GM23338 (cell line): ENCODE measurements at regions not wholly inside any gene's neighbourhood (a gene's known extent, or its start where the extent isn't known, plus 50 kb on each side); places are given as distances from the start of the nearest gene placed in this dataset.

Experiments used
- ATAC-seq: fragments of 200-7000 bp; cut with Tn5 transposase; 3 replicates; pipeline ENCODE4 v1.9.1; 2020
- DNase-seq: peaks from one replicate; pipeline ENCODE4 v3.0.0-alpha.2; 2015; ENCODE audit warnings: low spot score
- H2AFZ ChIP-seq: fragments of 200-600 bp; sonication (generic); 2 replicates; pipeline ENCODE4 v1.8.0; 2016; ENCODE audit warnings: antibody characterized with exemption, mild to moderate bottlenecking, moderate library complexity
- H3F3A ChIP-seq: fragments of 200-600 bp; sonication (generic); replicated peaks from 2 replicates; pipeline ENCODE4 v1.8.0; 2017; ENCODE audit warnings: antibody characterized with exemption, mixed run types, low read depth
- H3K27ac ChIP-seq: fragments of 200-600 bp; sonication (generic); 2 replicates; pipeline ENCODE4 v1.6.1; 2016; ENCODE audit warnings: low read depth
- H3K27me3 ChIP-seq: fragments of 200-600 bp; sonication (generic); 2 replicates; pipeline ENCODE4 v1.8.0; 2016; ENCODE audit warnings: mild to moderate bottlenecking, mixed run types, moderate library complexity; ENCODE audit not compliant: insufficient read depth
- H3K36me3 ChIP-seq: fragments of 200-600 bp; sonication (generic); 2 replicates; pipeline ENCODE4 v1.8.0; 2016; ENCODE audit warnings: mild to moderate bottlenecking; ENCODE audit not compliant: insufficient read depth
- H3K4me1 ChIP-seq: fragments of 200-600 bp; sonication (generic); 2 replicates; pipeline ENCODE4 v1.8.0; 2016; ENCODE audit warnings: mild to moderate bottlenecking, moderate library complexity; ENCODE audit not compliant: insufficient read depth
- H3K4me2 ChIP-seq: fragments of 200-600 bp; sonication (generic); 2 replicates; pipeline ENCODE4 v1.7.1; 2017; ENCODE audit warnings: mixed run types
- H3K4me3 ChIP-seq: fragments of 200-600 bp; sonication (generic); 2 replicates; pipeline ENCODE4 v1.6.1; 2016; ENCODE audit warnings: mixed run types
- H3K79me2 ChIP-seq: fragments of 200-600 bp; sonication (generic); replicated peaks from 2 replicates; pipeline ENCODE4 v1.8.0; 2017; ENCODE audit warnings: mild to moderate bottlenecking; ENCODE audit not compliant: insufficient read depth
- H3K9me2 ChIP-seq: fragments of 200-600 bp; sonication (generic); 2 replicates; pipeline ENCODE4 v1.8.0; 2017; ENCODE audit not compliant: insufficient read depth
- H4K20me1 ChIP-seq: fragments of 200-600 bp; sonication (generic); replicated peaks from 2 replicates; pipeline ENCODE4 v1.8.0; 2017; ENCODE audit warnings: mild to moderate bottlenecking; ENCODE audit not compliant: insufficient read depth
- H3K27ac Mint-ChIP-seq: 2 replicates; pipeline ENCODE4 v1.8.0; 2020; ENCODE audit warnings: inconsistent platforms, mild to moderate bottlenecking, moderate library complexity, mixed read lengths
- H3K27me3 Mint-ChIP-seq: 3 replicates; pipeline ENCODE4 v1.8.0; 2022; ENCODE audit warnings: low read depth, mild to moderate bottlenecking, moderate library complexity, mixed read lengths, inconsistent platforms; ENCODE audit not compliant: insufficient read depth, poor library complexity
- H3K36me3 Mint-ChIP-seq: 3 replicates; pipeline ENCODE4 v1.8.0; 2021; ENCODE audit warnings: low read depth, mild to moderate bottlenecking, inconsistent platforms, moderate library complexity, mixed read lengths
- H3K4me1 Mint-ChIP-seq: 3 replicates; pipeline ENCODE4 v1.8.0; 2020; ENCODE audit warnings: mild to moderate bottlenecking, inconsistent platforms, mixed read lengths
- H3K4me3 Mint-ChIP-seq: 3 replicates; pipeline ENCODE4 v1.8.0; 2021; ENCODE audit warnings: moderate library complexity, mild to moderate bottlenecking, inconsistent platforms, mixed read lengths
- H3K9me3 Mint-ChIP-seq: 3 replicates; pipeline ENCODE4 v1.8.0; 2020; ENCODE audit warnings: moderate library complexity, mild to moderate bottlenecking, inconsistent platforms, mixed read lengths
- CREB1 ChIP-seq: fragments of 250-450 bp; sonication (Bioruptor Pico); IDR thresholded peaks from 2 replicates; pipeline ENCODE4 v1.5.0; 2020; ENCODE audit warnings: low read depth, mild to moderate bottlenecking, moderate library complexity
- EZH2 ChIP-seq: fragments of 200-600 bp; sonication (generic); IDR thresholded peaks from one replicate; pipeline ENCODE4 v1.8.0; 2017; ENCODE audit warnings: antibody characterized with exemption, mild to moderate bottlenecking, low read depth; ENCODE audit not compliant: unreplicated experiment
- EZH2phosphoT487 ChIP-seq: fragments of 200-600 bp; sonication (generic); IDR thresholded peaks from one replicate; pipeline ENCODE4 v1.8.1; 2018; ENCODE audit warnings: antibody characterized with exemption; ENCODE audit not compliant: unreplicated experiment
- JUNB ChIP-seq: IDR thresholded peaks from one replicate; pipeline ENCODE4 v1.6.1; 2016; ENCODE audit warnings: antibody characterized with exemption; ENCODE audit not compliant: unreplicated experiment
- POLR2AphosphoS5 ChIP-seq: IDR thresholded peaks from 2 replicates; pipeline ENCODE4 v1.6.1; 2016; ENCODE audit warnings: antibody characterized with exemption, low read depth
- REST ChIP-seq: IDR thresholded peaks from one replicate; pipeline ENCODE4 v1.6.1; 2018; ENCODE audit warnings: antibody characterized with exemption; ENCODE audit not compliant: unreplicated experiment
- STAT1 ChIP-seq: IDR thresholded peaks from one replicate; pipeline ENCODE4 v1.6.1; 2016; ENCODE audit warnings: antibody characterized with exemption; ENCODE audit not compliant: unreplicated experiment
- ZNF114 ChIP-seq: fragments of 250-450 bp; sonication (Bioruptor Pico); IDR thresholded peaks from 2 replicates; pipeline ENCODE4 v1.5.0; 2020; ENCODE audit warnings: mild to moderate bottlenecking, moderate library complexity
- TF ChIP-seq, protein P1 (sequence below): IDR thresholded peaks from 2 replicates; pipeline ENCODE4 v1.6.1; 2016; ENCODE audit warnings: antibody characterized with exemption
- TF ChIP-seq, protein P2 (sequence below), 2 experiments: fragments of 200-600 bp in 1 of 2; sonication (generic) in 1 of 2; conservative IDR thresholded peaks; 2 replicates each; pipeline versions ENCODE4 v1.5.1 to v1.6.1; 2016 to 2017; ENCODE audit warnings: antibody characterized with exemption in 2 of 2, low read depth in 2 of 2, mild to moderate bottlenecking in 2 of 2, moderate library complexity in 1 of 2

DNA sequence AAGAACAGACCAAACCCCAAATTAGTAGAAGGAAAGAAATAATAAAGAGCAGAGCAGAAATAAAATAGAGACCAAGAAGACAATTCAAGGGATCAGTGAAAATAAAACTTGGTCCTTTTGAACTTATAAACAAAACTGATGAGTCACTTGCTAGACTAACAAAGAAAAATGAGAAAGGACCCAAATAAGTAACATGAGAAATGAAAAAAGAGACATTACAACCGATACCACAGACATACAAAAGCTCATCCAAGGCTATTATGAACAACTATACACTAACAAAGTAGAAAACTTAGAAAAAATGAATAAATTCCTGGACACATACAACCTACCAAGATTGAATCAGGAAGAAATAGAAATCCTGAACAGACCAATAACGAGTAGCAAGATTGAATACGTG is 414.5 kb downstream of the HTR7 start:
- no peak overlapping the region for H3K4me3 ChIP-seq
- H2AFZ ChIP-seq = no peak overlapping the region
- H3K27ac Mint-ChIP-seq = no peak overlapping the region
- H3K4me1 ChIP-seq = no peaks in the 10 kb centered on the region
- H3K27me3 ChIP-seq = no peaks in the 10 kb centered on the region
- no peaks in the 10 kb centered on the region for H3K4me1 Mint-ChIP-seq
- DNase-seq (no peak), ATAC-seq (no peak)
- no peaks in the 10 kb centered on the region for H3K79me2 ChIP-seq
- peaks cover 6% of the 10 kb centered on the region; the same call in 2 of the 3 replicates for H3K36me3 Mint-ChIP-seq
- H4K20me1 ChIP-seq = no peaks in the 10 kb centered on the region
- H3K4me3 Mint-ChIP-seq = no peak overlapping the region
- H3K9me2 ChIP-seq = 0 out of 2 replicates have a peak, but pooled peaks cover 2% of the 10 kb centered on the region
- no peak overlapping the region for H3K27ac ChIP-seq
- H3F3A ChIP-seq = no peaks in the 10 kb centered on the region
- H3K4me2 ChIP-seq = no peak overlapping the region
- no peaks in the 10 kb centered on the region for H3K27me3 Mint-ChIP-seq
- TF ChIP-seq, protein P1, sequence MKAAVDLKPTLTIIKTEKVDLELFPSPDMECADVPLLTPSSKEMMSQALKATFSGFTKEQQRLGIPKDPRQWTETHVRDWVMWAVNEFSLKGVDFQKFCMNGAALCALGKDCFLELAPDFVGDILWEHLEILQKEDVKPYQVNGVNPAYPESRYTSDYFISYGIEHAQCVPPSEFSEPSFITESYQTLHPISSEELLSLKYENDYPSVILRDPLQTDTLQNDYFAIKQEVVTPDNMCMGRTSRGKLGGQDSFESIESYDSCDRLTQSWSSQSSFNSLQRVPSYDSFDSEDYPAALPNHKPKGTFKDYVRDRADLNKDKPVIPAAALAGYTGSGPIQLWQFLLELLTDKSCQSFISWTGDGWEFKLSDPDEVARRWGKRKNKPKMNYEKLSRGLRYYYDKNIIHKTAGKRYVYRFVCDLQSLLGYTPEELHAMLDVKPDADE = no peak
- no peak for TF ChIP-seq EZH2
- TF ChIP-seq JUNB = no peak
- TF ChIP-seq REST = no peak
- TF ChIP-seq CREB1 = no peak
- TF ChIP-seq STAT1 = no peak
- no peak for TF ChIP-seq POLR2AphosphoS5
- TF ChIP-seq EZH2phosphoT487 = no peak
- no peaks in the 10 kb centered on the region for H3K36me3 ChIP-seq
- H3K9me3 Mint-ChIP-seq = peaks cover 3% of the 10 kb centered on the region; the same call in 1 of the 3 replicates

GRCh38 chr10:90447831-90448230 is 410.0 kb downstream of the HTR7 start:
- no peak overlapping the region for H3K4me3 Mint-ChIP-seq
- TF ChIP-seq, protein P2, sequence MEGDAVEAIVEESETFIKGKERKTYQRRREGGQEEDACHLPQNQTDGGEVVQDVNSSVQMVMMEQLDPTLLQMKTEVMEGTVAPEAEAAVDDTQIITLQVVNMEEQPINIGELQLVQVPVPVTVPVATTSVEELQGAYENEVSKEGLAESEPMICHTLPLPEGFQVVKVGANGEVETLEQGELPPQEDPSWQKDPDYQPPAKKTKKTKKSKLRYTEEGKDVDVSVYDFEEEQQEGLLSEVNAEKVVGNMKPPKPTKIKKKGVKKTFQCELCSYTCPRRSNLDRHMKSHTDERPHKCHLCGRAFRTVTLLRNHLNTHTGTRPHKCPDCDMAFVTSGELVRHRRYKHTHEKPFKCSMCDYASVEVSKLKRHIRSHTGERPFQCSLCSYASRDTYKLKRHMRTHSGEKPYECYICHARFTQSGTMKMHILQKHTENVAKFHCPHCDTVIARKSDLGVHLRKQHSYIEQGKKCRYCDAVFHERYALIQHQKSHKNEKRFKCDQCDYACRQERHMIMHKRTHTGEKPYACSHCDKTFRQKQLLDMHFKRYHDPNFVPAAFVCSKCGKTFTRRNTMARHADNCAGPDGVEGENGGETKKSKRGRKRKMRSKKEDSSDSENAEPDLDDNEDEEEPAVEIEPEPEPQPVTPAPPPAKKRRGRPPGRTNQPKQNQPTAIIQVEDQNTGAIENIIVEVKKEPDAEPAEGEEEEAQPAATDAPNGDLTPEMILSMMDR (conservative IDR thresholded peaks at IDR 0.05; ENCODE audit: low read depth in 2 of 2) = no peak
- TF ChIP-seq POLR2AphosphoS5 = no peak
- no peak for TF ChIP-seq ZNF114 (CRISPR knock-in tag)
- TF ChIP-seq STAT1 = no peak
- no peak for TF ChIP-seq EZH2phosphoT487

More at GRCh38 chr10:90447831-90448230, 410.0 kb downstream of the HTR7 start:
- H3K4me2 ChIP-seq = no peak overlapping the region
- H3K79me2 ChIP-seq = no peaks in the 10 kb centered on the region
- Mint-ChIP-seq H3K36me3 (peaks cover 6% of the 10 kb centered on the region; the same call in 2 of the 3 replicates), H3K27ac (no peak overlapping the region), H3K4me1 (peaks cover 6% of the 10 kb centered on the region; the same call in 2 of the 3 replicates), H3K9me3 (no peaks in the 10 kb centered on the region; the same call in 2 of the 3 replicates), H3K27me3 (no peaks in the 10 kb centered on the region)
- H3K9me2 ChIP-seq = no peaks in the 10 kb centered on the region
- no peaks in the 10 kb centered on the region for H4K20me1 ChIP-seq
- no peaks in the 10 kb centered on the region for H3K4me1 ChIP-seq
- no peak overlapping the region for H3K27ac ChIP-seq
- H3K27me3 ChIP-seq = no peaks in the 10 kb centered on the region
- no peak overlapping the region for H3K4me3 ChIP-seq
- H3F3A ChIP-seq = no peaks in the 10 kb centered on the region
- no peak for DNase-seq
- ATAC-seq = no peak
- H2AFZ ChIP-seq = no peak overlapping the region
- no peaks in the 10 kb centered on the region for H3K36me3 ChIP-seq
